Esophagus (tissue), 2 donors: ENCODE measurements at regions not wholly inside any gene's neighbourhood (a gene's known extent, or its start where the extent isn't known, plus 50 kb on each side); places are given as distances from the start of the nearest gene placed in this dataset.
"Not testable (repeated sequence)": the region's sequence is repeated elsewhere in the genome, so short reads cannot be mapped to it uniquely, and the experiment has no call there.

Source experiments
- H3K27ac ChIP-seq, 2 donors: one replicate each; pipeline ENCODE4 v1.5.1; 2013; ENCODE audit warnings: low read depth in 2 of 2, mild to moderate bottlenecking in 2 of 2, inconsistent platforms in 1 of 2, low read length in 1 of 2, moderate library complexity in 1 of 2
- H3K27me3 ChIP-seq, 2 donors: one replicate each; pipeline ENCODE4 v1.6.1; 2013; ENCODE audit warnings: low read length in 2 of 2, control low read depth in 1 of 2, mild to moderate bottlenecking in 1 of 2; ENCODE audit not compliant: insufficient read depth in 2 of 2, control insufficient read depth in 1 of 2
- H3K36me3 ChIP-seq, 2 donors: one replicate each; pipeline ENCODE4 v1.6.1; 2013; ENCODE audit warnings: low read length in 1 of 2; ENCODE audit not compliant: control insufficient read depth in 2 of 2, insufficient read depth in 2 of 2
- H3K4me1 ChIP-seq, 2 donors: one replicate each; pipeline ENCODE4 v1.6.1; 2013; ENCODE audit warnings: low read length in 1 of 2; ENCODE audit not compliant: control insufficient read depth in 2 of 2, insufficient read depth in 2 of 2
- H3K4me3 ChIP-seq, 2 donors: one replicate each; pipeline ENCODE4 v1.5.1; 2013; ENCODE audit warnings: low read length in 2 of 2, mild to moderate bottlenecking in 2 of 2, low read depth in 1 of 2, moderate library complexity in 1 of 2
- H3K9me3 ChIP-seq, 2 donors: one replicate each; pipeline ENCODE4 v1.6.1; 2013; ENCODE audit warnings: mild to moderate bottlenecking in 2 of 2, low read depth in 1 of 2, low read length in 1 of 2, moderate library complexity in 1 of 2; ENCODE audit not compliant: control insufficient read depth in 2 of 2, insufficient read depth in 1 of 2
- WGBS, 2 donors: extraction: QIAGEN DNeasy Blood & Tissue Kit; methylation state at CpG; one replicate each; pipeline ENCODE4 v1.1.7; 2013; 5-methylcytosine and 5-hydroxymethylcytosine counted together
- donor health status: healthy with polysubstance abuse.
- donor health status: Bipolar disorder and iron deficiency.

DNA sequence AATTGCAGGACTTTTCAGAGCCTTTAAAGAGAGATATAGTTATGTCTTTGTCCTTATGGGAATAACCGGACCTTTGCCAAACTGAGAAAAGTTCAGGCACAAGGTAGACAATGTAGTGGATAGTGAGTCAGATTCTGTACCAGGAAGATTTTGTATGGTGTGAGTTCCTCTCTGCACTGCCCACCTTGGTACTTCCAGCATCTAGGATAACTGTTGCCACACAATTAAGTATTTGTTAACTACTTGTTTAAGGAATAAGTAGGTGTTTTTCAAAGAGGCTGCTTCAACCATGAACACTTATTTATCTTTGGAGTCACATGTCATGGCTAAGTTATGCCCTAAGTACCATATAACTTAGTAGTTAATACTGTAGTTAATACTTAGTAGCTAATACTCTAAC, 131.8 kb upstream of the DOK5 start:
- H3K27ac ChIP-seq, result no peak overlapping the region
- H3K9me3 ChIP-seq, result no peaks in the 10 kb centered on the region
- no peaks in the 10 kb centered on the region for H3K36me3 ChIP-seq
- H3K4me3 ChIP-seq, result no peak overlapping the region
- H3K27me3 ChIP-seq, result no peaks in the 10 kb centered on the region
- H3K4me1 ChIP-seq, result no peaks in the 10 kb centered on the region
- 69 to 77% methylated on average over 1 of the region's 1 CpG for WGBS, 2 donors

DNA sequence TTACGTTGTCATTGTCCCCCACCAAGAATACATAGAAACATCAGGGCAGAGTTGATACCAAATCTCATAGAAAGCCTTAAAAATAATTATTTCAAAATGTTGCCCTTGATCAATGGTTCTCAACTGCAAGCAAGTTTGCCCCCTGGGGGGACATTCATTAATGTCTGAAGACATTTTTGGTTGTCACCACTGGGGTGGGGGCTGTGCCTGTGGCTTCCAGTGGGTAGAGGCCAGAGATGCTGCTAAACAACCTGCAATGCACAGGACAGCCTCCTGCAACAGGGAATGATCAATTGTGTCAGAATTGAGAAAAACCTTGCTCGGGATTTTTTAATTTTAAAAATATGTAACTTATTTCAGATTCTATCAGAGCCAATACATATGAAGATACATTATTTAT, 130.6 kb upstream of the DOK5 start:
- no peak overlapping the region for H3K4me3 ChIP-seq
- H3K9me3 ChIP-seq, result no peaks in the 10 kb centered on the region
- no peaks in the 10 kb centered on the region for H3K4me1 ChIP-seq
- no peaks in the 10 kb centered on the region for H3K36me3 ChIP-seq
- no peaks in the 10 kb centered on the region for H3K27me3 ChIP-seq
- WGBS, 2 donors, result 57 to 60% methylated on average over 2 of the region's 2 CpGs
- no peak overlapping the region for H3K27ac ChIP-seq

DNA sequence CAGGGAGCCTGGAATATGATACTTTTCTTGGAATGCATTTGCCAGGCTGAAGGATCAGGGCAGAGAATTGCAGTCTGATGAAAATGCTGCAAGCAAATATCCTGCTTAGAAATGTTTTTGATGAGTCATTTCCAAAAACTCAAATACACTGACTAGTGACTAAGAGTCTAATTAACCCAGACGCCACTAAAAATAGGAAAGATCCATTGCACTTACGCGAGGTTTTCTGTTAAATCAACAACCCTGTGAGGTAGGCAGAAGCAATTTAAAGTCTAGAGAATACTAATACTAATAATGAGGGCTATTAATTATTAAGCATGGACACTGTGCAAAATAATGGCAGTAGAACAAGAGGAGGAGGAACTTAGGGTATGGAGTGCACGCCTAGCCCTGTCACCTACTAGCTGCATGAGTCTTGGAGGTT, 130.1 kb upstream of the DOK5 start:
- no peak overlapping the region for H3K4me3 ChIP-seq
- WGBS, 2 donors, result 24 to 39% methylated on average over 4 of the region's 4 CpGs
- no peak overlapping the region for H3K27ac ChIP-seq
- no peaks in the 10 kb centered on the region for H3K27me3 ChIP-seq
- no peaks in the 10 kb centered on the region for H3K4me1 ChIP-seq
- H3K9me3 ChIP-seq, result no peaks in the 10 kb centered on the region
- no peaks in the 10 kb centered on the region for H3K36me3 ChIP-seq

DNA sequence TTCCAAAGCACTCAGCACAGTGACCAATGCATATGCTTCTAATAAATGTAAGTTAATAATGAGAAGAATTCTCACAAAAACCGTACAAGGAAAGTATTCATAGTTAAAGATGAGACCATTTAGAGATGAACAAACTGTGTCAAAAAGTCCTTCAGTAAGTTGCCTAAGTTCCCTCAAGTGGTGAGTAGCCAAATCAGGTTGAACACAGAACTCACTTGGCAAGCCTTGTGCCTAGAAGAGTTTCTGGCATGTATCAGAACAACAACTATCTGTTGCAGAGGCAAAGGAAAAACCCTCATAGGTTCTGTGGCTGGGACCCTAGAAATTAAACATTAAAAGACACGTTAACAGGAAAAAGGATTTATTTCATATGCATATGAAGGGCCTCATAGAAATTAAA, 129.6 kb upstream of the DOK5 start:
- Histone ChIP-seq H3K9me3 (no peaks in the 10 kb centered on the region), H3K4me3 (no peak overlapping the region), H3K4me1 (no peaks in the 10 kb centered on the region), H3K36me3 (no peaks in the 10 kb centered on the region), H3K27ac (no peak overlapping the region), H3K27me3 (no peaks in the 10 kb centered on the region)
- WGBS, 2 donors, result 51 to 72% methylated on average over 2 of the region's 2 CpGs

DNA sequence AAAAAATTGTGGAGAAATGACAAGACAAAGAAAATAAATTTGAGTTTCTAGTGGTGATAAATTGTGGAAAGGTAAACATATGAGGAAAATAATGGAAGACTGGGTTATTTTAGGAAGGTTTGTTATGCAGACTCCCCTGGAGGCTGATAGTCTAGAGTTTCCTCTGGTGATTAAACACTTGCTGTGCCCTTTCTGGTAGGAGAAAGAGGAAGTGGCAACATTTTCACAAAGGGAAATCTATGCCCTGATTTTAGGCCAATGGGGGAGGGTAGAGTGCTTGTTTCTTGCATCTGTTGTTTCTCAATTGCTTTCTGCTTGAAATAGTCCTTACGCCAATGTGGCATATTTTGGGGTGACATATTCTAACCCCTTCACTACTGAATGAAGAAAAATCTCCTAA, 129.1 kb upstream of the DOK5 start:
- WGBS, 2 donors, result 92 to 96% methylated on average over 1 of the region's 1 CpG
- no peaks in the 10 kb centered on the region for H3K36me3 ChIP-seq
- no peaks in the 10 kb centered on the region for H3K4me1 ChIP-seq
- no peak overlapping the region for H3K27ac ChIP-seq
- no peak overlapping the region for H3K4me3 ChIP-seq
- H3K9me3 ChIP-seq, result no peaks in the 10 kb centered on the region
- no peaks in the 10 kb centered on the region for H3K27me3 ChIP-seq

DNA sequence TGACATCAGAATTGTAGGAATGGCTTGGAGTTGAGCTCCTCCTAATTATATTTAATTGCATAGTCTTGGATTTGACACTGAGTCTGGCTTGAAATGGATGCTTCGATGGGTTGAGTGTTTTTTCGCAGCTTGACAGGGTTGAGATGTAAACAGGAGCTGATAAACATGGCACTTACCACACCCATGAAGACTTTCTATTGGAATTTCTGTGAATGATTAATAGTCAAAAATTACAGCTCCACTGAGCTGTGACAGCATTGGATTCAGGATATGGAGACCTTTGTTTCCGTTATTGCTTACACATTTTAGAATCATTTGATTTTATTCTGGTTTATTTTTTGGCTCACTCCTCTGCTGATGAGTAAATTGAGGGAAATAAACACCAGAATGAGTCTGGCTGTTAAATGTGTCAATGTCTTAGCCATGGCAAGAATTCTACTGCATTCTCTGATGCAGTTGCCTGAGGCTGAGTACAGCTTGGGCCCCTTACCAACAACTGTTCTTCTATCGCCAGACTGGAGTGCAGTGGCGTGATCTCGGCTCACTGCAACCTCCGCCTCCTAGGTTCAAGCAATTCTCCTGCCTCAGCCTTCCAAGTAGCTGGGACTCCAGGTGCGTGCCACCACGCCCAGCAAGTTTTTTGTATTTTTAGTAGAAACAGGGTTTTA, 128.1 kb upstream of the DOK5 start:
- Histone ChIP-seq H3K4me1 (no peaks in the 10 kb centered on the region), H3K27me3 (no peaks in the 10 kb centered on the region), H3K36me3 (no peaks in the 10 kb centered on the region), H3K4me3 (no peak overlapping the region), H3K9me3 (no peaks in the 10 kb centered on the region), H3K27ac (no peak overlapping the region)
- 68 to 75% methylated on average over 9 of the region's 9 CpGs for WGBS, 2 donors

DNA sequence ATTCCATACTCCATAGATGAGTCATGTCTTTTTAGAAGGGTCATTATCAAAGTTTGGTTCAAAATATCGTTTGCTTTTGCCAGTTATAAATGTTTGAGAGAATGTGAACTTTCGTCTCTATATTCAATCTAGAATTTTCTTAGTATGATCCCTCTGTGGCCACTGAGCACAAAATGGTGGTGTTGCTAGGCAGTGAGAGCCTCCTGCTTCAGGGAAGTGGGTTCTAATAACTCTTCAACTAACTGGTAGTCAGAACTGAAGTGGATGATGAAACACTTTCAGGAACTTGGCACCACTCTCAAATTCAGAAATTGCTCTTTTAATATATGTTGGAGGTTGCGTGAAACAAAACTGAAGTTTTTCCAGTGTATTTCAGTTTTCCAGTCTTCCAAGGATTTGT, 125.0 kb upstream of the DOK5 start:
- Histone ChIP-seq H3K9me3 (no peaks in the 10 kb centered on the region), H3K4me1 (no peaks in the 10 kb centered on the region), H3K27me3 (no peaks in the 10 kb centered on the region), H3K36me3 (no peaks in the 10 kb centered on the region), H3K27ac (no peak overlapping the region), H3K4me3 (no peak overlapping the region)
- 64 to 70% methylated on average over 3 of the region's 3 CpGs for whole genome bisulfite sequencing, 2 donors

DNA sequence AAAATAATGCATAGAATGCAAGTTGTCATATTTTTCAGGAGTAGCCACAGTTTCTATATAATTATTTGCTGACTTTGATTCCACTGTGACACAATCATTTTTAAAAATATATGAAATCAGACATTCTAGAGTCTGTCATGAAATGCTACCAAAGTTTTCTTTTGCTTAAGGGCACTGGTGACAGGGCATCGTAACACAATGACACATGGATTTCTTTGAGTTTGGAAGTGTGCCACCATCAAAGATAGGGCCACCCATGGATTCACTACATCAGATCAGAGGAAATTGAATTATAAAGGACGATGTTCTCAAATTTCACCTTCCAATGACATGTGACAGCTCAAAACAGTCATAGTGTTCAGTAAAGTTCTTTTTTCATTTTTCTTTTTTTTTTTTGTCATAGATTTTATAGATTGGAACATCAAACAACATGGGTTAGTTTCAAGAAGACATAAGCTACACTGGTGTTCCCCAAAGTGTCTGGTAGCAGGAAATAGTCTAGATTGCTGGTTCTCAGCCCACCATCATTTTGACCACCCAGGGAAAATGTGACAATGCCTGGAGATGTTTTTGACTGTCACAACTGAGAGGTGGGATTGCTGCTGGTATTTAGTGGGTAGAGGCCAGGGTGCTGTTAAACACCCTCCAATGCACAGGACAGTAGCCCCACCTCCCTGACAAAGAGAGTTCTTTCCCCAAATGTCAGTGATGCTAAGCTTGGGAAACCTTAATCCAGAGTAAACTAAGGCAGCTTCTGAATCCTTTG, 123.8 kb upstream of the DOK5 start:
- 75 to 78% methylated on average over 2 of the region's 2 CpGs for WGBS, 2 donors
- no peaks in the 10 kb centered on the region for H3K9me3 ChIP-seq
- no peak overlapping the region for H3K27ac ChIP-seq
- H3K4me1 ChIP-seq, result no peaks in the 10 kb centered on the region
- H3K27me3 ChIP-seq, result no peaks in the 10 kb centered on the region
- no peak overlapping the region for H3K4me3 ChIP-seq
- no peaks in the 10 kb centered on the region for H3K36me3 ChIP-seq

DNA sequence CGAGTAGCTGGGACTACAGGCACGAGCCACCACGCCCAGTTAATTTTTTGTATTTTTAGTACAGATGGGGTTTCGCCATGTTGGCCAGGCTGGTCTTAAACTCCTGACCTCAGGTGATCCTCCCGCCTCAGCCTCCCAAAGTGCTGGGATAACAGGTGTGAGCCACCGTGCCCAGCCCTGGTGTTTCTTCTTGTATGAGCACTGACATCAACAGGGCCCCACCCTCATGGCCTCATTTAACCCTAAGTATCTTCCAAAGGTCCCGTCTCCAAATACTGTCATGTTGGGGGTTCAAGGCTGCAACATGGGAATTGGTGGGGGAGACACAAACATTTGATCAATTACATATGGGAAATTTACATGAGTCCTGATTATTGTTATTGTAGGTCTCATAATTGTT, 122.9 kb upstream of the DOK5 start:
- not testable (repeated sequence) for H3K9me3 ChIP-seq, H3K27me3 ChIP-seq, H3K27ac ChIP-seq, H3K4me1 ChIP-seq, H3K36me3 ChIP-seq, H3K4me3 ChIP-seq
- 87% methylated on average over 7 of the region's 7 CpGs for WGBS, 2 donors

DNA sequence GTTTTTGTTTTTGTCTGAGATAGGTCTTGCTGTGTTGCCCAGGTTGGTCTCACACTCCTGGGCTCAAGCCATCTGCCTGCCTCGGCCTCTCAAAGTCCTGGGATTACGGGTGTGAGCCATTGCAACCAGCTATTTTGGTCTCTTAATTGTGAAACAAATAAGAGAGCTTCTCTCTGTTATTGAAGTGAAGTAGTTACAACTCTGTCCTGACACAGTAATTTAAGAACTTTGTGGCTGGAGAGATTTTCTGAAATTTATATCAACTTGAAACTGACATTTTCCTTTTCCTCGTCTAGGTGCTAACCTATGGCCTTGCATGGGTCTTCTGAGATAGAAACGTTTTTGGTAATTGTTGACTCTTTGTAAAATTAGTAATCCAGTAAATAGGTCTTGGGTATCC, 122.1 kb upstream of the DOK5 start:
- Histone ChIP-seq H3K27ac (no peak overlapping the region), H3K36me3 (no peaks in the 10 kb centered on the region), H3K4me1 (no peaks in the 10 kb centered on the region), H3K4me3 (no peak overlapping the region), H3K27me3 (no peaks in the 10 kb centered on the region), H3K9me3 (no peaks in the 10 kb centered on the region)
- 77 to 78% methylated on average over 4 of the region's 4 CpGs for WGBS, 2 donors
